Breast epithelium (tissue), 4 donors: ENCODE measurements at regions not wholly inside any gene's neighbourhood (a gene's known extent, or its start where the extent isn't known, plus 50 kb on each side); places are given as distances from the start of the nearest gene placed in this dataset.

Source experiments
- DNase-seq, 2 donors: peaks; one replicate each; pipeline ENCODE4 v3.0.0-alpha.2; 2019; ENCODE audit warnings: low spot score in 2 of 2
- H3K27ac ChIP-seq, 2 donors: fragments of 200-600 bp; sonication (generic) in 1 of 2; one replicate each; pipeline ENCODE4 v1.5.1; 2016 to 2019; ENCODE audit warnings: mild to moderate bottlenecking in 1 of 2
- H3K27me3 ChIP-seq, 2 donors: fragments of 200-600 bp; sonication (generic) in 1 of 2; one replicate each; pipeline versions ENCODE4 v1.5.1 to v1.6.0; 2017 to 2019; ENCODE audit warnings: control low read depth in 1 of 2, mild to moderate bottlenecking in 1 of 2
- H3K36me3 ChIP-seq: fragments of 200-600 bp; one replicate; pipeline ENCODE4 v1.5.1; 2019
- H3K4me1 ChIP-seq, 2 donors: fragments of 200-600 bp; sonication (generic); one replicate each; pipeline ENCODE4 v1.5.1; 2016 to 2019; ENCODE audit warnings: control low read depth in 1 of 2
- H3K4me3 ChIP-seq, 3 donors: fragments of 200-600 bp; sonication (generic); 1 replicate in 2 of 3; 2 replicates in 1 of 3; pipeline ENCODE4 v1.5.1; 2016 to 2019; ENCODE audit warnings: mild to moderate bottlenecking in 3 of 3, moderate library complexity in 2 of 3
- H3K9me3 ChIP-seq, 2 donors: fragments of 200-600 bp; sonication (generic) in 1 of 2; one replicate each; pipeline ENCODE4 v1.5.1; 2016 to 2019; ENCODE audit warnings: control low read depth in 1 of 2
- CTCF ChIP-seq, 3 donors: fragments of 450-650 bp; IDR thresholded peaks; one replicate each; pipeline ENCODE4 v1.5.1; 2016 to 2017; ENCODE audit warnings: antibody characterized with exemption in 3 of 3, mild to moderate bottlenecking in 3 of 3, moderate library complexity in 3 of 3
- POLR2A ChIP-seq: fragments of 450-650 bp; IDR thresholded peaks from one replicate; pipeline ENCODE4 v1.6.1; 2016; ENCODE audit warnings: antibody characterized with exemption, mild to moderate bottlenecking, moderate library complexity
- POLR2AphosphoS5 ChIP-seq, 3 donors: sonication (generic); formaldehyde crosslinking; IDR thresholded peaks; one replicate each; pipeline ENCODE4 v1.6.1; 2017; ENCODE audit warnings: antibody characterized with exemption in 3 of 3
- intact Hi-C: fragments of 100-400 bp; cut with DNase I; formaldehyde crosslinking; loops from one replicate; pipeline ENCODE4 v1.15.1; 2023; ENCODE audit warnings: low total_unique reads

GRCh38 chr2:142681952-142682351 lies 195.5 kb upstream of the KYNU start:
- DNase-seq = no peak
- no peaks in the 10 kb centered on the region for H3K27me3 ChIP-seq
- no peak overlapping the region for H3K4me3 ChIP-seq
- intact Hi-C loops = no loop called here
- H3K4me1 ChIP-seq = no peaks in the 10 kb centered on the region
- H3K9me3 ChIP-seq = no peaks in the 10 kb centered on the region
- H3K27ac ChIP-seq = no peak overlapping the region
- H3K36me3 ChIP-seq = no peaks in the 10 kb centered on the region
- TF ChIP-seq POLR2AphosphoS5 (IDR thresholded peaks at IDR 0.05) (no peak), CTCF (IDR thresholded peaks at IDR 0.05) (no peak), POLR2A (no peak)

GRCh38 chr2:142678164-142678563 lies 199.3 kb upstream of the KYNU start:
- no peaks in the 10 kb centered on the region for H3K4me1 ChIP-seq
- TF ChIP-seq POLR2A = no peak
- no peak for TF ChIP-seq POLR2AphosphoS5 (IDR thresholded peaks at IDR 0.05)
- no peak for TF ChIP-seq CTCF (IDR thresholded peaks at IDR 0.05)
- H3K4me3 ChIP-seq = no peak overlapping the region
- H3K27ac ChIP-seq = no peak overlapping the region
- no peak for DNase-seq
- no peaks in the 10 kb centered on the region for H3K36me3 ChIP-seq
- intact Hi-C loops = no loop called here
- H3K9me3 ChIP-seq = no peaks in the 10 kb centered on the region
- H3K27me3 ChIP-seq = no peaks in the 10 kb centered on the region

- intact Hi-C loops = no loop called here
- H3K27me3 ChIP-seq = no peaks in the 10 kb centered on the region
- no peaks in the 10 kb centered on the region for H3K36me3 ChIP-seq
- no peak for TF ChIP-seq POLR2A
- TF ChIP-seq CTCF (IDR thresholded peaks at IDR 0.05) = no peak
- no peak for TF ChIP-seq POLR2AphosphoS5 (IDR thresholded peaks at IDR 0.05)
- H3K4me1 ChIP-seq = no peaks in the 10 kb centered on the region
- DNase-seq = no peak
- no peak overlapping the region for H3K27ac ChIP-seq
- no peak overlapping the region for H3K4me3 ChIP-seq
- H3K9me3 ChIP-seq = no peaks in the 10 kb centered on the region
Measured at GRCh38 chr2:142675398-142675797, 202.1 kb upstream of the KYNU start.

GRCh38 chr2:142673836-142674235 lies 203.6 kb upstream of the KYNU start:
- Histone ChIP-seq H3K27ac (no peak overlapping the region), H3K4me1 (no peaks in the 10 kb centered on the region), H3K9me3 (no peaks in the 10 kb centered on the region), H3K36me3 (no peaks in the 10 kb centered on the region), H3K27me3 (no peaks in the 10 kb centered on the region), H3K4me3 (no peak overlapping the region)
- no peak for TF ChIP-seq CTCF (IDR thresholded peaks at IDR 0.05)
- no peak for TF ChIP-seq POLR2AphosphoS5 (IDR thresholded peaks at IDR 0.05)
- TF ChIP-seq POLR2A = no peak
- DNase-seq = no peak
- intact Hi-C loops = no loop called here

- H3K9me3 ChIP-seq = no peaks in the 10 kb centered on the region
- H3K4me1 ChIP-seq = no peaks in the 10 kb centered on the region
- H3K27ac ChIP-seq = no peak overlapping the region
- H3K27me3 ChIP-seq = no peaks in the 10 kb centered on the region
- intact Hi-C loops = no loop called here
- no peak overlapping the region for H3K4me3 ChIP-seq
- H3K36me3 ChIP-seq = no peaks in the 10 kb centered on the region
- TF ChIP-seq POLR2A (no peak), POLR2AphosphoS5 (IDR thresholded peaks at IDR 0.05) (no peak), CTCF (IDR thresholded peaks at IDR 0.05) (no peak)
- DNase-seq = no peak
Measured at GRCh38 chr2:142672698-142673097, 204.8 kb upstream of the KYNU start.
